Activated CD8-positive, alpha-beta memory T cell treated with anti-CD3 and anti-CD28 coated beads for 1 hour (primary cell): ENCODE measurements at regions not wholly inside any gene's neighbourhood (a gene's known extent, or its start where the extent isn't known, plus 50 kb on each side); places are given as distances from the start of the nearest gene placed in this dataset.

Source experiments
- DNase-seq, 2 donors: peaks; one replicate each; pipeline ENCODE4 v3.0.0-alpha.2; 2020; ENCODE audit warnings: low read depth in 1 of 2; ENCODE audit errors: extremely low read depth in 1 of 2

DNA sequence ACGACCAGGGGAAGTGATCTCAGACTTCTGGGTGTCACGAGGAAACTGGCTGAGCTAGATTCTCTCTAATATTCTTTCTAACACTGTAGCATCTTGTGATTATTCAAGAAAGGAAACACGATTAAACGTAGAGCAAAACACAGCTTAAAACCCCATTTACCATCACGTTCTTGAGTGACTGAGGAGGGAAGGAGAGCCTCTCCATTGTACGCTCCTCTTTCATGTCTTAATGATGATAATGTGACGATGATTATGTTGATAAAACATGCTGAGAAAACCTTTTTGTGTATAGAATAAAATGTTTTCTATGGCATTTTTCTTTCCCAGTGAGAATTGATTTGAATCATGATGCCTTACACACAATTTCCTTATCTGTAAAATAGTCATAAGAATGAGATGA lies 705.6 kb upstream of the ID2 start:
- no peak for DNase-seq

DNA sequence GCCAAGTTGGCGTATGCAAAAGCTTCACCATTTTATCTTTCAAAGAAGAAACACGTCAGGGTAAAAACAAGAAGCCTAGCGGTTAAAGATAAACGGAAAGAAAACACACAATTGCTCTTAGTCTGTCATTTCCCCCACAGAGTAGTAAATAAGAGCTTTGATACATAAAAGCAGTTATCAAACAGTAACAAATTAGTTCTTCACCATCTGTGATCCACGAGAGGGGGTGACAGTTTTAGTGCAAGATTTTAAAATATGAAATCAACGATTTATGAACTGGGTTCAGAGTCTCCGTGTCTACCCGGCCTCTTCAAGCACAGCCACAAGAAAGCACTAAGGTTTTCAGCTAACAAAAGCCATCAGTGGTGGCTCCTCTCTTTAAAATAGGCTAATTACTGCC lies 703.9 kb upstream of the ID2 start:
- DNase-seq = no peak

DNA sequence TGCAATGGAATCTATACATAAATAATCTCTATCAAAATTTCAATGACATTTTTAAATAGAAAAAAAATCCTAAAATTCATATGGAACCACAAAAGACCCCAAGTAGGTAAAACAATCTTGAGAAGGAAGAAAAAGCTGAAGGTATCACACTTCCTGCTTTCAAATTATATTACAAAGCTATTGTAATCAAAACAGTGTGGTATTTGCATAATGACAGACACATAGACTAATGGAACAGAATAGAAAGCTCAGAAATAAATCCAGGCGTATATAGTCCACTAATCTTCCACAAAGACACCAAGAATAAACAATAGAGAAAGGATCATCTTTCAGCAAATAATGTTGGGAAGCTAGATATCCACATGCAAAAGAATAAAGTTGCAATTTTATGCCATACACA lies 699.8 kb upstream of the ID2 start:
- DNase-seq = no peak

DNA sequence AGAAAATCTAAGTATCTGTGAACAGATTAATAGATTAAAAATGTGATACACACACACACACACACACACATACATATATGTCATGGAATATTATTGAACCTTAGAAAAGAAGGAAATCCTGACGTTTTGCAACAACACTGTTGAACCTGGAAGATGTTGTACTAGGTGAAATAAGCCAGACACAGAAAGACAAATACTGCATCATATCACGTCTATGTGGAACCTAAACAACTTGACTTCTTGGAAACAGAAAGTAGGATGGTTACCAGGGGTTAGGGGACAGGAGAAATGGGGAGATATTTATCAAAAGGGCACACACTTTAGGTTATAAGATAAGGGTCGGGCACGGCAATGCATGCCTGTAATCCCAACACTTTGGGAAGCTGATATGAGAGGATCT lies 698.4 kb upstream of the ID2 start:
- no peak for DNase-seq

DNA sequence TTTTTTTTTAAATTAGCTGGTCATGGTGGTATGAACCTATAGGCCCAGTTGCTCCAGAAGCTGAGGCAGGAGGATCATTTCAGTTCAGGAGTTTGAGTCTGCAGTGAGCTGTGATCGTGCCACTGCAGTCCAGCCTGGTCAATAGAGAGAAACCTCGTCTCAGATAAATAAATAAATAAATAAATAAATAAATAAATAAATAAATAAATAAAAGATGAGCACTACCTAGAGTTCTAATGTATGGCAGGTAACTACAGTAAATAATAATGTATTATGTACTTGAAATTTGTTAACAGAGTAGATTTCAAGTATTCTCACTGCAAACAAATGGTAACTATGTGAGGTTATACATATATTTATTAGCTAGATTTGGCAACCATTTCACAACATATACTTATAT lies 697.9 kb upstream of the ID2 start:
- no peak for DNase-seq

DNA sequence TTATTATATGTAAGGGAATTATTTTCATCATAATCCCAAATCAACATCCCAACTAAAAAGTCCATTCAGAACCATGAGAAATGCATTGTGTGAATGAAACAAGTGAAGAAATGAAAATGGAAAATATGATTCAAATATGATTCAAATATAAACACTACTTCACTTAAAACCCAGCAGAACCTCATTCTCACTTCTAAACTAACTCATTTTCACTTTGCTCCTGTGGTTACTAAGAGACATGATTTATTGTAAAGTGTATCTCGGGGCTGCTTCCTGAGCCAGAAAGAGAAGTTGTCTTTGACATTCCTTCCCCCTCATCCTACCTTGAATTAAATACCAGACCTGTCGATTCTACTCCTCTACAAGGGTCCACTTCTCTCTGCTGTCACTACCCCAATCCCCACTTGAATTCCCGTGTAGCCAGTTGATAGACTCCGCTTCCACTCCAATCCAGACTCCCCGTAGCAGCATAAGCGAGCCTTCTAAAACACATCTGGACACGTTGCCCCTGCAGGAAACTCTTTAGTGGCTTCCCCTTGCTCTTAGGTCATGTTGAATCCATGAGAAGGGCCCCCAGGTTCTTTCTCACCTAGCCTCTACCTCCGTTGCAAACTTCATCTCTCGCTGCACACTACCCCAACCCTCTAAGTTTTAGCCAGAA lies 697.0 kb upstream of the ID2 start:
- no peak for DNase-seq

DNA sequence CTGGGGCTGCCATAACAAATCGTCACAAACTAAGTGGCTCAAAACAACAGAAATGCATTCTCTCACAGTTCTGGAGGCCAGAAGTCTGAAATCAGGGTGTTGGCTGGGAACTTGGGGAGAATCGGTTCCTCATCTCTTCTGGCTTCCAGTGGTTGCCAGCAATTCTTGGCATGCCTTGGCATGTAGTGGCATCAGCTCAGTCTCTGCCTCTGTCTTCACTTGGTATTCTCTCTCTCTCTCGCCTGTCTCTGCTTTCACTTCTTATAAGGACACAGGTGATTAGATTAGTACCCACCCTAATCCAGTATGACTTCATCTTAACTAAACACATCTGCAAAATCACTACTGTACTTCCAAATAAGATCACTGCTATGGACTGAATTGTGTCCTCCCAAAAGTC lies 695.4 kb upstream of the ID2 start:
- DNase-seq = no peak

DNA sequence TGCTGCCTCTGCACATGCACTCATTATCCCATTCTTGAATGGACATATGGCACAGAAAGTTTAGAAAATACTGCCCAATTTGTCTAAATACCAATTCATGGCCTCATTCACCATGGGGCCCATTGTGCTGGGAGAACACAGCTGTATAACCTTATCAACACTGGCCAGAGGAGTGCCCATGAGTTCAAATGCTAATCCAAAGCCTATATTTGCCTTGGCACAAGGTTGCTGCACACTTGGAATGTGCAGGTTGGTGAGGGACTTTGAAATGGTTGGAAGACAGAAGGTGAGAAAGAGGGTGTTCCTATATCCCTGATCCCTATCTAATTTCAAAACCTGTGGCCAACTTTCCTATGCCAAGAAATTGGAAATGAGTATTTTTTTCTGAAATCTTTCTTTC lies 693.9 kb upstream of the ID2 start:
- no peak for DNase-seq

DNA sequence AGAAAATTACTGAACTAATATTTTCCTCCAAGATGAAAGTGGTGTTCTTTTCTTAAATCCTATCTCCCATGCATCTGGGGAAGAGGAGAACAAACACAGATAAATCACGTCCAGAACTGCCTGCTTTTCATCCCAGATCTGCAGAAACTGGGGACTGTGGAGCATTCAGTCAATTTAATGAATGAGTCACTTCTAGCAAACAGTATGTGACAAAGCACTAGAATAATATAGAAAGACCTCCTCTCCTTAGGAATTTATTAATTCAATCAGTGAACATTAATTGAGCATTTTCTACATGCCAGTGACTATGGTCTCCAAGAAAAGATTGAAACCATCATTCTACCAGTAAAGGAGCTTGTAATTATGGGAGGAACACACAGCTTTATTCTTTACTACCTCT lies 693.4 kb upstream of the ID2 start:
- DNase-seq = no peak

DNA sequence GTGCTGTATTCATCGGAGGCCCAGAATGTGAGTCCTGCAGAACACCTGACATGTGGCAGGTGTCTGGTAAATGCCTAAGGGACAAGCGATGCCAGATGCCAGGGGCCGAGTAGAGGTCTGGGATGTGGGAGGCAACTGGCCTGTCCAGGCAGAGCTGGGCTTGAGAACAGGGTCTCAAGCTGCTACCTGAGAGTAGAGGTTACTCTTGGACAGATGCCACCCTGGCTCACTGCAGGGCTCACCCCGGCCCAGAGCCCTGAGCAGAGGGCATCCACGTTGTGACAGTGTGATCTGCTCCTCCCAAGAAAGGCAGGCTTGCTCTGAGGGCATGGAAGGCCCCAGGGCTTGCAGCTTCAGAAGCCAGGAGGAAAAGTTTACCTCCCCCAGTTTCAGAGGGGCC lies 692.0 kb upstream of the ID2 start:
- DNase-seq = no peak

DNA sequence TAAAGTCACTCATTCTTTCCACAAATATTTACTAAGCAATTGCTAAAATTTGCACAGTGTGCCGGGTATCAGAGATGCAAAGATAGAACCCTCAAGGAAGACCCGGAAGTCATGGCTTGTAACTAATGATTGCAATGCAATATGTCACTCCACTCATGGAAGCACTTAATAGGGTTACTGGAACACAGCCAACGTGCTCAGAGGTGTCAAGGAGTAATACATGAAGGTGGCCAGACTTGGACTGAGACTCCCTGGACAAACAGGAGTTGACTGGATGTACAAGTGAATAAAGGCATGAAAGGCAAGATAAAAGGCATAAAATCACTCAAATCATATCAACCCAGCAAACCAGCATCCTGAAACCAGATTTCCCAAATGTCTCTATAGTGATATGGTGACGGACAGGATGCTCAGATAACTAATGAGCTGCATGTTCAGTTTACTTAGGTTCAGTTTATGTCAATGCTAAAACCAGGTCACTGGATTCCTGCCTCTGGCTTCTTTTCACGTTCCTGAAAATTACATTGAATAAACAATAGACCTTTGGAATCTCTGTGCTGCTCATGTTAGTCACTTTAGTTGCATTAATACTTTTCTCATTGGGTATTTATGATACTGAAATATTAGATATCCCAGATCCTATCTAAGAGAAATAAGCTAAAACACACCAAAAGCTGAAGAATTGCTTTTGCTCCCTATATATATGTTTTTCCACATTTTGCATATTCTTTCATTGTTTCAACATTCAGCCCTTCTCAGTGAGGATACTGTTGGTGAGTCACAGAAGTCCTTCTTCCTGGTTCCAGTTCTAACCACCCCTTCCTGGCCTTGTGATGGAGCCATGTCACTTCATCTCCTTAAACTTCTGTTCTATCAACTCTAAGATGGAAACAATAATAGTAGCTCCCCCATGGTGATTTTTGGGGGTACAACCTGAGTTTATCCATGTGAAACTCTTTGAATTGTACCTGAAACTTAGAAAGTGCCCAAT lies 688.9 kb upstream of the ID2 start:
- DNase-seq = no peak

DNA sequence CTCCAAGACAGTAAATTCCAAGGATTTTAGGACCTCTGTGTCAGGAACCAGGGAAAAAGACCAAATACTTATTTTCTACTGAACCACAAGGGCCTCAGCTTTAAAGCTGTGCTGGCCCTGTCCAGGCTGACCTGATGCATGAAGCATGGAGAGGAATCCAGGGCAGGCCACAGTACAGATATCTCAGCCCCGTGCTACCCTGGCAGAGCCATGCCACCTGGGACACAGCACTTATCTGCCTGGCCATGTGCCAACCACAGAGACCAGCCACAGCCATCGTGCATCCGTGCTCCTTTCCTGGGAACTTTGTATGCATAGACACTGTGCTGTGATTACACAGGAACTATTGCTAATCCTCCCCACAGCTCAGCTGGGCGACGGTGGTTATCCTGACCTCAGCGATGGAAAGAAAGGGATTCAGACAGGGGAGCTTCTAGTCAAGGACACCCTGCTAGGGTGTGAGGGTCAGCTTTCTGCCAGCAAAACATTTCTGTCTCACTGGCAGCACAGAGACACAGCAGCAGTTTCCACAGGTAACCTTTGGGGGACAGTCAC lies 687.4 kb upstream of the ID2 start:
- DNase-seq = no peak

DNA sequence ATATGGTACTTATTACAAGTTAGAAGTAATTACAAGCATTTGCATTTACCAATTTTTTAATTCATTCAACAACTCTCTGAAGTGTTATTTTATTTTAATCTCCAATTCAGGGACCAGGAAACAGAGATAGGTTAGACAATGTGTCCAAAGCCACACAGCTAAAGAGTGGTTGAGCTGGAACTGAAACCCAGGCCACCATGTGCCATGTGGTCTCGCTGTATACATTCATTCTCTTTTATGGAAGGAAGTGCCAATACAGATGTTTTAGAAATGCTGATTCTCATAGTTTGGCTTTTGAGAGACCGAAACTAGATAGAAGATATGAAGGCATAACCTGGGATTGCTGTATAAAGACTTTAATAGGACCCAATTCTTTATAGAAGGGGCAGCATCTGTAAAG lies 684.6 kb upstream of the ID2 start:
- no peak for DNase-seq

DNA sequence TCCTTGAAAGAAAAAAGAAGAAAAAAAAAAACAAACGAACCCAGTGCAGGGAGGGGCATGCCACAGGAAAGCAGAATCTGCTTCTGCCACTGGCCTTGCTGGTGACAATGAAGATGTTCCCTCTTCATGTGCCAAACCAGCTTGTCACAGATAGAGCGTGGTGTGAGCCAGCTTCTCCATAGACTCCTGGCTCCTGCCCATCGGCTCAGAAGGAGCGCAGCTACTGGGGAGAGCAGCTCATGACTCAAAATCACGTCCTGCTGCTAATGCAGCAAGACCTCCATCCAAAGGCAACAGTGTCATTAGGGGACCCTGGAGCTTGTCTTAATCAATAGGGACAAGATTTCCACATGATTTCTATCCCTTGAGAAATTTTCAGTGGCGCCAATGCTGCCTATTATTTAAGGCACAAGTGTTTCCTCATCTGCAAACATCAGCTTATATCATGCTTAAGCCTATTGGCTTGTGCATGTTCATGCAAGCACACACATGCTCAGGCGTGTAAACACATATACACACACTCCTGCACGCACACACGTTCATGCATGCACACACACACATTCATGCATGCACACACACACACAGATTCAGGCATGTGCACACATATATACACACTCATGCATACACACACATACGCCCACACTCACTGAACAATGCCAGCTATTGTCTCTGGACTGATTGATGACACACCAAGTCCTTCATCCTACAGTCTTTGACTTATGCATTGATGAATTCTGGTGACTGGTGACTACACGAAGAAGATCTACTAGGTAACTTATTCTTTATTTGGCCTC lies 682.0 kb upstream of the ID2 start:
- DNase-seq = no peak

DNA sequence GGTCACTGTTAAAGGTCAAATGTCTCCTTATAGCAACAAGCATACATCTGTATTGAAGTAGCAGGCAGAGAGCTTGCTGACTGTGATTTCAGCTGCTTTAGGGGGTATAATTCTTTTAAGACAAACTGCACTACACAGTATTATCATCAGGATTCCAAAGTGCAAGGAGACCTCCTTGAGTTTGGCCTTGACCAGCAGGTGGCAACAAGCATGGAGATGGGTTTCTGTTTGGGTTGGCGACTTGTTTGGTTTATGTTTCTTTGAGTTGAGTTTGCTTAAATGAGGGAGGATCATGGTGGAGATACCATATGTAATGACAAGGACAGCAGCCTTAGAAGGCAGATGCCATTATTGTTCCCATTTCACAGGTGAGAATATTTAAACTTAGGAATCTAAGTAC lies 681.0 kb upstream of the ID2 start:
- no peak for DNase-seq

DNA sequence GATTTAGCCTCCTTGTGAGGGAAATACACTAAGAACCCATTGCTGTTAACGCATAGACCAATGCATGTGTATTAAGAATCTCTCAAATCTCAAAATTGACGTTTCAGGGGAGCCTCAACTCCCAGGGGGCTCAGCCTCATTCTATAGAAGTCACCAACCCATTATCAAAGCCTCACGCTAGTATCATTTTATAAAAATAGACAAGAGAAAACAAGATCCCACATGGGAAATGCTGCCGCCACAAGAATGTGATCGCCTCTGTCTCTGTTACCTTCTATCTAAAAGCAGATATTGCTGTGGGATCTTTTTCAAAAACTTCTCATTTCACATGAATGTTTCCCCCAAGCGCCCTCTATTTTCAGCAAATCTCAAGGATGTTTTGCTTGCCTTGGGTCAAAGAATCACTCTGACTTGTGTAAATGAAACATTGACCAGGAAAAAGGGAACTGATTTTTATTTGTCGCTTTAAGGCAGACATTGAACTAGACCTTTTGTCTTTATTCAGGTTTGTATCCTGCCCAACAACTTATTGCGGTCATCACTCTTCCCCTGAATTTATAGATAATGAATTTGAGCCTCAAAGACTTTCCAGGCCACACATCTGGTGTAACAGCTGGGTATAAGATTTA lies 679.0 kb upstream of the ID2 start:
- DNase-seq = no peak

DNA sequence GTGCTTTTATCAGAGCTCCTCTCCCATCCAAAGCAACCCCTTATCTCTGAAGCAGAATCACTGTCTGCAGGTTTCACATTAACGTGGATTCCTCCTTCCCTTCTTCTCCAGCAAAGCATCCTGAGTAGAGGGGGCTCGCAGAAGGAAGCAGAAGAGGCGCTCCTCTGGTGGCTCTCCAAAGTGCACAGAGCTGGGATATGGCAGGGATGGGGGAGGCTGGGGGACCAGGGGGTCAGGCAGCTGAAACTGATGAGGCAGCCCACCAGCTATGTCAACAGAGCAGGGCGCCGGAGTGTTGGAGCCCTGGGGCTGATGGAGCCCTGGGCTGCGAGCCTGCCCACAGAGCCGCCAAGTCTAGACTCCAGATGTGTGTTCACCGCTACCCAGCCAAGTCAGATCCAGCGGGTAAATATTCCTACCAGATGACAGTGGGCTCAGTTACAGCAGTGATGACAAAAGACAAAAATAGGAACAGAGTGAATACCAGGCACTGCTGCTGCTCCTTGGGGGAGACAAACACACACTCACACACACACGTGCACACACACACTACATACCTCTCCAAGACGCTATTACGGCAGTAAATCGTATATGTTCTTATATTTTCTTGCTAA lies 678.3 kb upstream of the ID2 start:
- DNase-seq = no peak

DNA sequence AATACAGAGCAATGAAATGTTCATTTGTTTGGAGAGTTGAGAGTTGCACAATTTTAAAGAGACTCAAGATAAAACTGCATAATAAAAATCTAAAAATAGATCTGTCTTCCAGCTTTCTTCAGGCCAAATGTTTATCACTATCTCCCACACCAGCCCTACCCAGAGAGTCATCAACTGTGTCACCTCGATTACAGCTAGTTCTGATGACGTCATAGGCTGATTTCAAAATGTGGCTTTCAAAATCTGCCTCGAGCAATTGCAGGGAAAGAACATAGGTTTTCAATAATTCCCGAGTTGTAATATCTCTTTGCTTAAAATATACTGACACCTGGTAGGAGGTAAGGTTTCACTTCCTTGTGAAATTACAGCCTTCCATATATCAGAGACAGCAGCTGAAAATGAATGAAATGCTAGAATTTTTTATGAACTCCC lies 677.6 kb upstream of the ID2 start:
- no peak for DNase-seq

DNA sequence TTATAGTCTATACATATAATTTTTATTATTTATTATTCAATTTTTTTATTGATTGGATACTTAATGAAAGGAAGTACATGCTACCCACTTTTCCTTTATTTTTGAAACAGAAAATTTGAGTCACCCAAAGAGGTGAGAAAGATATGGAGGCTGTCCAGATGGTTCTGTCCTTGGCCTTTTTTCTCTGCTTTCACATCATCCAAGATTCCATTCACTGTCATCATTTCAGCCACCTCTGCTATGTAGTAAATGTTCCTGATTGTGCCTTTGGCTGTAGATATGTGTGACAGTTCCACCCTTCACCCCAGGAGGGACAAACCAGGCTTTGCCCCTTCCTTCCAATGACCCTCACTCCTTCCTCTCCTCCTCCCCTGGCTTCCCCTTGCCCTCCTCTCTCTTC lies 675.7 kb upstream of the ID2 start:
- DNase-seq = no peak

DNA sequence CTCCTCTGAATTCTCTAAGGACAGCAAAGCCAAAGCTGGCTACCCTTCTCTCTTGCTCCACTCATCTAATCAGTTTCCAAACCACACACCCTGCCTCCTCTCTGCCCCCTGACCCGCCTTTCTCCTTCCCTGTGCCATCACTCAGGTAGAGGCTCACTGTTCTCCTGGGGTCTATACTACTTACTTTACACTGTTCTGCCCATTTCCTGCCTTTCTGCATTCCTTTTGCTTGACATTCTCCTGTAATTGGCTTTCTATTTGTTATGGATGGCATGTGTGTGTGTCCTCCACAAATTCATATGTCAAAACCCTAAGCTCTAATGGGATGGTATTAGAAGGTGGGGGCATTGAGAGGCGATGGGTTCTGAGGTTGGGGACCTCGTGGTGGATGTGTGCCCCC lies 675.2 kb upstream of the ID2 start:
- no peak for DNase-seq
